KMS-11 (cell line): ENCODE measurements at regions not wholly inside any gene's neighbourhood (a gene's known extent, or its start where the extent isn't known, plus 50 kb on each side); places are given as distances from the start of the nearest gene placed in this dataset.

Experiments used
- H2AFZ ChIP-seq: fragments of 200-600 bp; sonication (generic); 2 replicates; pipeline ENCODE4 v1.6.1; 2016; ENCODE audit warnings: antibody characterized with exemption, mixed run types, low read depth
- H3K27ac ChIP-seq: fragments of 200-600 bp; sonication (generic); 2 replicates; pipeline ENCODE4 v1.6.1; 2016; ENCODE audit warnings: mild to moderate bottlenecking, mixed run types
- H3K27me3 ChIP-seq: fragments of 200-600 bp; sonication (generic); 2 replicates; pipeline ENCODE4 v1.6.1; 2017; ENCODE audit warnings: mild to moderate bottlenecking, low read depth, mixed run types, moderate library complexity; ENCODE audit not compliant: insufficient read depth
- H3K36me3 ChIP-seq: fragments of 200-600 bp; sonication (generic); 2 replicates; pipeline ENCODE4 v1.6.1; 2017; ENCODE audit warnings: mild to moderate bottlenecking, mixed run types; ENCODE audit not compliant: insufficient read depth
- H3K4me1 ChIP-seq: fragments of 200-600 bp; sonication (generic); 2 replicates; pipeline ENCODE4 v1.6.1; 2016; ENCODE audit warnings: mild to moderate bottlenecking, low read depth, mixed run types; ENCODE audit not compliant: poor library complexity, severe bottlenecking
- H3K4me2 ChIP-seq: fragments of 200-600 bp; sonication (generic); 2 replicates; pipeline ENCODE4 v1.7.0; 2016; ENCODE audit warnings: mild to moderate bottlenecking, mixed run types
- H3K4me3 ChIP-seq: fragments of 200-600 bp; sonication (generic); IDR thresholded peaks from 2 replicates; pipeline ENCODE4 v1.6.1; 2017; ENCODE audit warnings: low read depth, low read length, mixed read lengths; ENCODE audit not compliant: insufficient read depth
- H3K79me2 ChIP-seq: fragments of 200-600 bp; sonication (generic); 2 replicates; pipeline ENCODE4 v1.6.1; 2016; ENCODE audit warnings: low read depth, mixed run types; ENCODE audit not compliant: insufficient read depth
- H3K9ac ChIP-seq: fragments of 200-600 bp; sonication (generic); 2 replicates; pipeline ENCODE4 v1.6.1; 2016; ENCODE audit warnings: mild to moderate bottlenecking, mixed run types
- H4K20me1 ChIP-seq: fragments of 200-600 bp; sonication (generic); 2 replicates; pipeline ENCODE4 v1.6.1; 2016; ENCODE audit warnings: mild to moderate bottlenecking, mixed run types; ENCODE audit not compliant: insufficient read depth
- TF ChIP-seq, protein P1 (sequence below): fragments of 200-600 bp; sonication (generic); conservative IDR thresholded peaks from 2 replicates; pipeline ENCODE4 v1.6.1; 2017; ENCODE audit warnings: low read depth, mild to moderate bottlenecking, antibody characterized with exemption, low read length, moderate library complexity, mixed read lengths

DNA sequence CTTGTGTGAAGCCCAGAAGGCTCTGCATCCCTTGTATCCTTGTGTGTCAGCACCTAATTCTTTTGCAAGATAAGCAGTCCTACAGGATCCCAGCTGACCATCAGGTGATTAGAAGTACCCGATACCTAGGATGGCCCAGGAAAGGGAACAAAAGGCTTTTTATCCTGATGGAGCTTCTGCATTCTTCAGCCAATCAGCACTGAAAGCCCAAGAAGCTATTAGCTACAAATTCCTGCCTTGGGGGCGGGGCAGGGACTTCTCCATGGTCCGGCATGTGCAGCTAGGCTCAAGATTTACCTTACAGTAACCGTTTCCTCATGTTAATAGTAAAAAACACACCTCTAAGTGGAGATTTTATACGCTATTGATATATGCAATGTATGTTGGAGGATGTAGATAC, 264.6 kb upstream of the THUMPD2 start:
- no peak overlapping the region for H2AFZ ChIP-seq
- no peaks in the 10 kb centered on the region for H3K36me3 ChIP-seq
- no peak overlapping the region for H3K27ac ChIP-seq
- TF ChIP-seq, protein P1, sequence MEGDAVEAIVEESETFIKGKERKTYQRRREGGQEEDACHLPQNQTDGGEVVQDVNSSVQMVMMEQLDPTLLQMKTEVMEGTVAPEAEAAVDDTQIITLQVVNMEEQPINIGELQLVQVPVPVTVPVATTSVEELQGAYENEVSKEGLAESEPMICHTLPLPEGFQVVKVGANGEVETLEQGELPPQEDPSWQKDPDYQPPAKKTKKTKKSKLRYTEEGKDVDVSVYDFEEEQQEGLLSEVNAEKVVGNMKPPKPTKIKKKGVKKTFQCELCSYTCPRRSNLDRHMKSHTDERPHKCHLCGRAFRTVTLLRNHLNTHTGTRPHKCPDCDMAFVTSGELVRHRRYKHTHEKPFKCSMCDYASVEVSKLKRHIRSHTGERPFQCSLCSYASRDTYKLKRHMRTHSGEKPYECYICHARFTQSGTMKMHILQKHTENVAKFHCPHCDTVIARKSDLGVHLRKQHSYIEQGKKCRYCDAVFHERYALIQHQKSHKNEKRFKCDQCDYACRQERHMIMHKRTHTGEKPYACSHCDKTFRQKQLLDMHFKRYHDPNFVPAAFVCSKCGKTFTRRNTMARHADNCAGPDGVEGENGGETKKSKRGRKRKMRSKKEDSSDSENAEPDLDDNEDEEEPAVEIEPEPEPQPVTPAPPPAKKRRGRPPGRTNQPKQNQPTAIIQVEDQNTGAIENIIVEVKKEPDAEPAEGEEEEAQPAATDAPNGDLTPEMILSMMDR = no peak
- no peaks in the 10 kb centered on the region for H3K79me2 ChIP-seq
- no peak overlapping the region for H3K4me2 ChIP-seq
- no peak overlapping the region for H3K4me3 ChIP-seq
- no peaks in the 10 kb centered on the region for H3K27me3 ChIP-seq
- H3K9ac ChIP-seq = no peak overlapping the region
- no peaks in the 10 kb centered on the region for H3K4me1 ChIP-seq
- no peaks in the 10 kb centered on the region for H4K20me1 ChIP-seq

DNA sequence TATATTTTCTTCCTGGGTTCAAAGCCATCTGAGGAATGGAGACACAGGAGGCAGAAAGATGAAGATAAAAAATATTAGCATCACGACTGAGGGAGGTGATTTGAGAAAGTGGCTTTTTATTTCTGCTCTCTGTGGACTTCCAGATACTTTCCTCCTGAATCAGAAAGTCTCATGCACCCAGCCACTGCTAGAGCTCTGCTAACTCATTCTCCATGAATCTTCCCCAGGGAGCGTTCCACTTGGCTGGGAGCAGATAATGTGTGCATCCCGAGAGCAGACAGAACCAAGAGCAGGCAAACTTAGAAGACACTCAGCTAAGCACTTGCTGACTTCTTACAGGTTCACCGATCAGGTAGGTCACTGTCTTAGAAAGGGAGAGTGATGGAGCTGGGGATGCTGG, 264.1 kb upstream of the THUMPD2 start:
- Histone ChIP-seq H3K36me3 (no peaks in the 10 kb centered on the region), H3K27ac (no peak overlapping the region), H3K27me3 (no peaks in the 10 kb centered on the region), H3K4me1 (no peaks in the 10 kb centered on the region), H4K20me1 (no peaks in the 10 kb centered on the region), H2AFZ (no peak overlapping the region), H3K9ac (no peak overlapping the region), H3K4me3 (no peak overlapping the region), H3K79me2 (no peaks in the 10 kb centered on the region), H3K4me2 (no peak overlapping the region)
- TF ChIP-seq, protein P1 = no peak

DNA sequence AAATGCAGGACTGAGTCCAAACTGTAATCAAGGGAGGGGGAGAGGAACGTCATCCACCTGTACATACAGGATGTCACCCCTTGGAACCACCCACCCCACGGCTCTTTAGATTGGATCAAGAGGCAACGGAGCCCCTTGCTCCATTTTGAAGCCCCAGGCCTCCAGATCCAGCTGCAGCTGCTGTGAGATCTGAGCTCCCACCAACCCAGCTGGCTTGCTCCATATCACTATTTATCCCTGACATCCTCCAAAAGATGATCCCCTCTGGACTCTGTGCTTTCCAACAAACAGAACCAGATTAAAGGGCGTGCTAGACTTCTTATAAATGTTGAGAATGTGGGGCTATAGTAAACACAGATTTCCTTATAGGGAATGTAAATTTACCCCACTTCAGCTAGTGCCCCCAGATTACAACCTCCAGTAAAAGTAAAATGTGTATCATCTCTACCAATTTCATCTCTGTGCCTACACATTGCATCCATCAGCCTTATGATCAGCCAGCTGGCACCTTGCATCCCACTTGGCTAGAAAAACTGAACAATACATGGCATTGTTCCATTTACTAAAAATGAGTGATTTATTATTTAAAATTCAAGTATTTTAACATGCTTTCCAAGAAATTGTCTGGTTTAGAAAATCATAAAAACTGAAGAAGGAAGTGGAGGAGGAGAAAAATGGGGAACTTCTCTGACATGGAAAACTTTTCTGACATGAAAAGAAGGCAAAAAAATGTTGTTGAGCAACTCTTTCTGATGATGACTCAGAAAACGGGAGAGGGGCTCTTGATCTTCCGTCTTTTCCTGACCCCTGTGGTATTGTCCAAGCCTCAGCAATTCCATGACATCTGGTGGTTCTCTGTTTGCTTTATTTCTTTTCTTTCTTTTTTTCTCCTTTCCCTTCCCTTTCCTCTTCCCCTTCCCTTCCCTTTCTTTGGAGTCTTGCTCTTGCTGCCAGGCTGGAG, 262.6 kb upstream of the THUMPD2 start:
- H3K4me1 ChIP-seq = no peaks in the 10 kb centered on the region
- TF ChIP-seq, protein P1 = no peak
- no peaks in the 10 kb centered on the region for H3K36me3 ChIP-seq
- H3K27ac ChIP-seq = no peak overlapping the region
- H3K4me2 ChIP-seq = no peak overlapping the region
- H4K20me1 ChIP-seq = no peaks in the 10 kb centered on the region
- H2AFZ ChIP-seq = no peak overlapping the region
- H3K27me3 ChIP-seq = no peaks in the 10 kb centered on the region
- no peak overlapping the region for H3K4me3 ChIP-seq
- H3K9ac ChIP-seq = no peak overlapping the region
- no peaks in the 10 kb centered on the region for H3K79me2 ChIP-seq

DNA sequence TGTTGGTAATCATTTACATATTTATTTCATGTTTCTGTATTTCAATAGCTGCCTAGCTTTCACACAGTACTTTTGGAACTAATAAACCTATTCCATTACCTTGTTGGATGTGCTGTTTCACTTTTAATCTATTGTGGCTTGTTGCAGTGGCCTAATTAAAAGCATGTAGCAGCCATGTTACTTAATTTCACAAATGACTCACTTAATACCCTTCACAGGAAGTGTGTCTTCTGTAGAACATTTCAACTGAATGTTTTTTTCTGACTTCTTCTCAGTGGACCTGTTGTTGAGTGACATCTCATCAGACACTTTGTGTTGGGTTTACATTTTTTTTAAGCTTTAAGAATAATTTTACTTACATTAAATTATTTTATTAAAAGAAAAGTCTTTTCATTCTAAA, 260.5 kb upstream of the THUMPD2 start:
- H2AFZ ChIP-seq = no peak overlapping the region
- TF ChIP-seq, protein P1 = no peak
- H3K27me3 ChIP-seq = no peaks in the 10 kb centered on the region
- H3K4me3 ChIP-seq = no peak overlapping the region
- H3K36me3 ChIP-seq = no peaks in the 10 kb centered on the region
- H3K4me1 ChIP-seq = no peaks in the 10 kb centered on the region
- H3K27ac ChIP-seq = no peak overlapping the region
- no peak overlapping the region for H3K4me2 ChIP-seq
- no peaks in the 10 kb centered on the region for H3K79me2 ChIP-seq
- no peak overlapping the region for H3K9ac ChIP-seq
- H4K20me1 ChIP-seq = no peaks in the 10 kb centered on the region
